ENCODE measurements at regions not wholly inside any gene's neighbourhood (a gene's known extent, or its start where the extent isn't known, plus 50 kb on each side); places are given as distances from the start of the nearest gene placed in this dataset.

DNA sequence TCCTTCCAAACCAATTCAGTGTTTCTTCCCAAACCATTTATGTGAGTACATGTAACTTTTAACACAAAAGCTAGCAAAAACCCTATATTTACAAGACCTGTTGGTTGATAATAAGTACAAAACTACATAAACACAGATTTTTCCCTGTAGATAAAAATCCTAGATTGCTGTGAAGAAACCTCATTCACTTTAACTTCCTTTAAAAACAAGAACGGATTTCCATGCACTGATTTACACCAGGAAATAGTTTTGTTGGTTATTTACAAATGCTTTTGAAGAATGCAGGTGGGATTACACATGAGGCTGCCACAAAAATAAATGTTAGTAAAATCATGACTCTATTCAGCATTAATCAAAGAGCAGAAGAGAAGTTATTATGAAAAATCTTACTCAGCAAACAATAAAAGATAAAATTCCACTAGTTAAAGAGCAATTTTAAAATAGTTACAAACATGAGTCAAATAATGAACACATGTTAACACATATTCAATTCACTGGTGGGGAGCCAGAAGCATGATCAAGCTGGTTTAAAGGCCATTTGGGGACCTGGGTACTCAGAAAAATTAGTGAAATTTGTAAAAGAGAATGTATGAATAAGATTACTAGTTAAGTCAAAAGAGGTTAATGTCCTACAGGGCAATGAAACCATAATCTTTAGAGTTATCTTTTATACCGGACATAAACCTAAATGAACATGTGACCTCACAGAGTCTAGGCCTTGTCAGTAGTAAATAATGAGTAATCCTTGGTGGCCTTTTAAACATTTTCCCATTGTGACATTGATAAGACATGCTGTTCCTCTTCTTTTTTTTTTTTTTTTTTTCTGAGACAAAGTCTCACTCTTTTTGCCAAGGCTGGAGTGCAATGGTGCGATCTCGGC is 79.9 kb downstream of the PHLDA1 start:
- TF ChIP-seq FOXP2 (optimal IDR thresholded peaks at IDR 0.05; ENCODE audit: borderline replicate concordance, extremely low read depth, extremely low read length, insufficient read depth) = no peak

DNA sequence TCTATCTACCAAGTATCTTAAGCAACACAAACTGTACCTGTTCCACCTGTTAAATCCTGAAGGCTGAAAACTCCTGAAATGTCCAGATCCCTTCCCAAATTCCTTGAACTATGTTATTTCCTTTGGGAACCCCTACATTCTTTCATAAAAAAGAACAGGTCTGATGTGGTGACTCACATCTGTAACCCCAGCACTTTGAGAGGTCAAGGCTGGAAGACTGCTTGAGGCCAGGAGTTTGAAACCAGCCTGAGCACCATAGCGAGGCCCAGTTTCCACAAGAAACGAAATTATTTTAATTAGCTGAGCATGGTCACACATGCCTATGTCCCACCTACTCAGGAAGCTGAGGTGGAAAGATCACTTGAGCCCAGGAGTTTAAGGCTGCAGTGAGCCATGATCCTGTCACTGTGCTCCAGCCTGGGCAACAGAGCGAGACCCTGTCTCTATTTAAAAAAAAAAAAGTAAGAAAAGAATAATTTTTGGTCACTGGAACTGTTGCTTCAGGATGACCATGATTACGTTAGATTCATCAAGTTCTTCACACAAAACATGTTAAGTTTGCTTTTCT is 84.3 kb downstream of the PHLDA1 start:
- TF ChIP-seq POLR2AphosphoS5 (IDR thresholded peaks at IDR 0.05; ENCODE audit: low read depth, low read length) = no peak
- TF ChIP-seq, protein P1, sequence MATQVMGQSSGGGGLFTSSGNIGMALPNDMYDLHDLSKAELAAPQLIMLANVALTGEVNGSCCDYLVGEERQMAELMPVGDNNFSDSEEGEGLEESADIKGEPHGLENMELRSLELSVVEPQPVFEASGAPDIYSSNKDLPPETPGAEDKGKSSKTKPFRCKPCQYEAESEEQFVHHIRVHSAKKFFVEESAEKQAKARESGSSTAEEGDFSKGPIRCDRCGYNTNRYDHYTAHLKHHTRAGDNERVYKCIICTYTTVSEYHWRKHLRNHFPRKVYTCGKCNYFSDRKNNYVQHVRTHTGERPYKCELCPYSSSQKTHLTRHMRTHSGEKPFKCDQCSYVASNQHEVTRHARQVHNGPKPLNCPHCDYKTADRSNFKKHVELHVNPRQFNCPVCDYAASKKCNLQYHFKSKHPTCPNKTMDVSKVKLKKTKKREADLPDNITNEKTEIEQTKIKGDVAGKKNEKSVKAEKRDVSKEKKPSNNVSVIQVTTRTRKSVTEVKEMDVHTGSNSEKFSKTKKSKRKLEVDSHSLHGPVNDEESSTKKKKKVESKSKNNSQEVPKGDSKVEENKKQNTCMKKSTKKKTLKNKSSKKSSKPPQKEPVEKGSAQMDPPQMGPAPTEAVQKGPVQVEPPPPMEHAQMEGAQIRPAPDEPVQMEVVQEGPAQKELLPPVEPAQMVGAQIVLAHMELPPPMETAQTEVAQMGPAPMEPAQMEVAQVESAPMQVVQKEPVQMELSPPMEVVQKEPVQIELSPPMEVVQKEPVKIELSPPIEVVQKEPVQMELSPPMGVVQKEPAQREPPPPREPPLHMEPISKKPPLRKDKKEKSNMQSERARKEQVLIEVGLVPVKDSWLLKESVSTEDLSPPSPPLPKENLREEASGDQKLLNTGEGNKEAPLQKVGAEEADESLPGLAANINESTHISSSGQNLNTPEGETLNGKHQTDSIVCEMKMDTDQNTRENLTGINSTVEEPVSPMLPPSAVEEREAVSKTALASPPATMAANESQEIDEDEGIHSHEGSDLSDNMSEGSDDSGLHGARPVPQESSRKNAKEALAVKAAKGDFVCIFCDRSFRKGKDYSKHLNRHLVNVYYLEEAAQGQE (IDR thresholded peaks at IDR 0.05; ENCODE audit: insufficient read depth in 1 of 2, low read depth in 2 of 2, low read length in 2 of 2) = no peak
- no peak for TF ChIP-seq SIN3A (IDR thresholded peaks at IDR 0.05; ENCODE audit: borderline replicate concordance, insufficient read depth, low read length)
- TF ChIP-seq TAF1 (IDR thresholded peaks at IDR 0.05; ENCODE audit: borderline replicate concordance, insufficient read depth, low read length) = no peak
- no peak for TF ChIP-seq FOXP2 (optimal IDR thresholded peaks at IDR 0.05; ENCODE audit: borderline replicate concordance, extremely low read depth, extremely low read length, insufficient read depth)

DNA sequence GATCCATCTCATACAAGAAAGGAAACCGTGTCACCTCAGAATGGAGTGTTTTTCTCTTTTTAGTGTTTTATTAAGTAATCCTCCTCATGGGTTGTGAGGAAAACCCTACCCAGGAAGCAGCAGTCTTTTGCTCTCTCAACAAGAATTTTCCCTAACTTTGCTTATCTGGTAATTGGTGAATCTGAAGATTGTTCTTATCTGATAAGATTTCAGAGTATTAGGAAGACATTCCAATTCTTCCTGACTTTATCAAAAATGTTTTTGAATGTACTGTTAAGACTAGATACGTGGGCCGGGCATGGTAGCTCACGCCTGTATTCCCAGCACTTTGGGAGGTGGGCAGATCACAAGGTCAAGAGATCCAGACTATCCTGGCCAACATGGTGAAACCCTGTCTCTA is 86.0 kb downstream of the PHLDA1 start:
- TF ChIP-seq, protein P1 (IDR thresholded peaks at IDR 0.05; ENCODE audit: insufficient read depth in 1 of 2, low read depth in 2 of 2, low read length in 2 of 2) = no peak
- TF ChIP-seq TAF1 (IDR thresholded peaks at IDR 0.05; ENCODE audit: borderline replicate concordance, insufficient read depth, low read length) = no peak
- TF ChIP-seq FOXP2 (optimal IDR thresholded peaks at IDR 0.05; ENCODE audit: borderline replicate concordance, extremely low read depth, extremely low read length, insufficient read depth) = no peak
- no peak for TF ChIP-seq SIN3A (IDR thresholded peaks at IDR 0.05; ENCODE audit: borderline replicate concordance, insufficient read depth, low read length)
- TF ChIP-seq POLR2AphosphoS5 (IDR thresholded peaks at IDR 0.05; ENCODE audit: low read depth, low read length) = no peak

DNA sequence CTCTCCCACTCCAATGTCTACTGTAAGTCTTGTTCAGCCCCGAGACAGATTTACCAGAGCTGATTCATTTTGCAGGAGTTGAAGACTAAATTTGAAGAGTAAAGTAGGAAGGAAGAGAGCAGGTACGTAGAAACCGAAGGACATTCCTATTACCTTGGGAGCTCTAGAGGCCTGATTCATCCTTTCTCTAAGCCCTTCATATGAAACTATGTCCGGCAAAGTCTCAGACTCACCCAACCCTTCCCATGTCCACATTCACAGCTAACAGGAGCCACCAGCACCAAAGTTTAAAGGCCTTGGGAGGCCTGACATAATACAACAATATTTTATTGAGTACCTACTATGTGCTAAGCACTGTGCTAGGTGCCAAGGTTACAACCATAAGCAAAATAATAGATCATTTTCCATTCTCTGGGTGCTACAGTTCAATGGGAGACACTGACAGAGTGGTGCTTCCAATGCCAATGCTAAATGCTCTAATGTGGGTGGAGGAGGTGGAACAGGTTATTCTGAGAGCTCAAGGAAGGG is 86.6 kb downstream of the PHLDA1 start:
- TF ChIP-seq, protein P1 (IDR thresholded peaks at IDR 0.05; ENCODE audit: insufficient read depth in 1 of 2, low read depth in 2 of 2, low read length in 2 of 2) = no peak
- no peak for TF ChIP-seq SIN3A (IDR thresholded peaks at IDR 0.05; ENCODE audit: borderline replicate concordance, insufficient read depth, low read length)
- TF ChIP-seq FOXP2 (optimal IDR thresholded peaks at IDR 0.05; ENCODE audit: borderline replicate concordance, extremely low read depth, extremely low read length, insufficient read depth) = no peak
- no peak for TF ChIP-seq TAF1 (IDR thresholded peaks at IDR 0.05; ENCODE audit: borderline replicate concordance, insufficient read depth, low read length)
- no peak for TF ChIP-seq POLR2AphosphoS5 (IDR thresholded peaks at IDR 0.05; ENCODE audit: low read depth, low read length)

DNA sequence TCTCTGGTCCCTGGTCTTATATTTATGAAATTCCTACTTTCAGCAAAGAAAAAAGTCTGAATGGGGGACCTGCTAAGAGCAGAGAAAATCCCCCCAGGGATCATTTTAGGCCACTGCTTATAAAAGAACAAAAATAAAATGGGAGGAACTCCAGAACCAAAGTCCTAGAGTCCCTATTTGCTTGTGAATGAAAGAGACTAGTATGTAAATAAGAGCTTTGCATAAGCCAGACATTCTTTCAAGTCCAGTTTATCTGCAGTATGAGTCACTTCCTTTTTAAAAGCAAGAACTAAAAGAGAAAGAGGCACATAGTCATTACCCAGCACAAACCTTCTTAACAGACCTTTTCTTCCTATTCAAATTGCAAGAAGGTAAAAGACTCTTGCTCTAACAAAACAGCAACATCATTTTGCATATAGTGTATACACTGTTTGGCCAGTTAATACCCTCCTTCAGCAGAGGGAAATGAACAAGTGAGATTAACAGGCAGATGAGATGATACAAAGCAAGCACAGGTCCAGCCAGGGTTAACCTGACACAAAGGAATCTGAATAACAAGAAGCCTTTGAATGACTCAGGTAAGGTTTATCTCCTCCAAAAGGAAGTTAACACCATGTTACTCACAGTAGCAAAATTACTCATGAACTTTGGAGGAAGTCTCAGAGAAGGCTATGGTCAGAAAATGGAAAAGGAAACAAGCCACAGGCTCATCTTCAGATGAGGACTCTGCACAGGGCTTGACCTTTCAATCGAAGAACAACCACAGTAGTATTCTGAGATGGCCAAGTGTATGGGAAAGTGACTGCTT is 87.3 kb downstream of the PHLDA1 start:
- TF ChIP-seq POLR2AphosphoS5 (IDR thresholded peaks at IDR 0.05; ENCODE audit: low read depth, low read length) (no peak), TAF1 (IDR thresholded peaks at IDR 0.05; ENCODE audit: borderline replicate concordance, insufficient read depth, low read length) (no peak; the same call in 1 of the 2 replicates), FOXP2 (optimal IDR thresholded peaks at IDR 0.05; ENCODE audit: borderline replicate concordance, extremely low read depth, extremely low read length, insufficient read depth) (no peak), SIN3A (IDR thresholded peaks at IDR 0.05; ENCODE audit: borderline replicate concordance, insufficient read depth, low read length) (0 out of 2 replicates have a peak, but pooled peaks have one; percentile 36)
- TF ChIP-seq, protein P1 (IDR thresholded peaks at IDR 0.05; ENCODE audit: insufficient read depth in 1 of 2, low read depth in 2 of 2, low read length in 2 of 2) = no peak

All from PFSK-1 (cell line).